Large intestine (tissue), 3 donors: ENCODE measurements at regions not wholly inside any gene's neighbourhood (a gene's known extent, or its start where the extent isn't known, plus 50 kb on each side); places are given as distances from the start of the nearest gene placed in this dataset.
"Not testable (repeated sequence)": the region's sequence is repeated elsewhere in the genome, so short reads cannot be mapped to it uniquely, and the experiment has no call there.

ENCODE experiments used
- DNase-seq, 2 donors: peaks; one replicate each; pipeline versions ENCODE4 v3.0.0 to v3.0.0-alpha.2; 2013
- H3K27ac ChIP-seq: one replicate; pipeline ENCODE4 v1.5.1; 2013; ENCODE audit warnings: low read length
- H3K27me3 ChIP-seq: 2 replicates; pipeline ENCODE4 v1.6.1; 2013; ENCODE audit warnings: low read length; ENCODE audit not compliant: control insufficient read depth, insufficient read depth
- H3K36me3 ChIP-seq: 2 replicates; pipeline ENCODE4 v1.6.1; 2013; ENCODE audit warnings: low read length; ENCODE audit not compliant: control insufficient read depth, insufficient read depth
- H3K4me1 ChIP-seq: one replicate; pipeline ENCODE4 v1.6.1; 2013; ENCODE audit warnings: low read length; ENCODE audit not compliant: control insufficient read depth, insufficient read depth
- H3K4me3 ChIP-seq: one replicate; pipeline ENCODE4 v1.5.1; 2013; ENCODE audit warnings: low read length
- H3K9me3 ChIP-seq: one replicate; pipeline ENCODE4 v1.6.1; 2013; ENCODE audit warnings: mild to moderate bottlenecking, low read depth, low read length, moderate library complexity; ENCODE audit not compliant: control insufficient read depth
- WGBS: methylation state at CpG from one replicate; pipeline ENCODE4 v1.1.5; 2013; ENCODE audit warnings: low lambda C conversion rate; ENCODE audit not compliant: insufficient coverage; 5-methylcytosine and 5-hydroxymethylcytosine counted together

- Histone ChIP-seq H3K4me3 (no peak overlapping the region), H3K36me3 (no peaks in the 10 kb centered on the region), H3K4me1 (no peaks in the 10 kb centered on the region), H3K27me3 (no peaks in the 10 kb centered on the region), H3K9me3 (no peaks in the 10 kb centered on the region), H3K27ac (no peak overlapping the region)
- no peak for DNase-seq
Measured at GRCh38 chr9:83191154-83191553, 128.2 kb upstream of the RASEF start.

GRCh38 chr9:83189026-83189425 lies 126.1 kb upstream of the RASEF start:
- H3K27me3 ChIP-seq, H3K4me3 ChIP-seq, H3K4me1 ChIP-seq, H3K36me3 ChIP-seq, DNase-seq, H3K9me3 ChIP-seq, H3K27ac ChIP-seq: not testable (repeated sequence)
- WGBS, result no CpG with 5 or more reads among the region's 4 CpGs

GRCh38 chr9:83188277-83188676 lies 125.3 kb upstream of the RASEF start:
- no peaks in the 10 kb centered on the region for H3K27me3 ChIP-seq
- no peaks in the 10 kb centered on the region for H3K36me3 ChIP-seq
- WGBS, result no CpG with 5 or more reads among the region's 3 CpGs
- no peak overlapping the region for H3K27ac ChIP-seq
- no peaks in the 10 kb centered on the region for H3K9me3 ChIP-seq
- no peak overlapping the region for H3K4me3 ChIP-seq
- no peaks in the 10 kb centered on the region for H3K4me1 ChIP-seq
- no peak for DNase-seq

- Histone ChIP-seq H3K4me3 (no peak overlapping the region), H3K27ac (no peak overlapping the region), H3K9me3 (no peaks in the 10 kb centered on the region), H3K27me3 (no peaks in the 10 kb centered on the region), H3K4me1 (peaks cover 4% of the 10 kb centered on the region), H3K36me3 (no peaks in the 10 kb centered on the region)
- no peak for DNase-seq
- no CpG with 5 or more reads among the region's 3 CpGs for WGBS
Measured at GRCh38 chr9:83186155-83186737, 123.3 kb upstream of the RASEF start.

- H3K36me3 ChIP-seq, result no peaks in the 10 kb centered on the region
- H3K9me3 ChIP-seq, result no peaks in the 10 kb centered on the region
- H3K4me3 ChIP-seq, result no peak overlapping the region
- no peak for DNase-seq
- H3K27me3 ChIP-seq, result no peaks in the 10 kb centered on the region
- H3K27ac ChIP-seq, result no peak overlapping the region
- no CpG with 5 or more reads among the region's 8 CpGs for WGBS
- H3K4me1 ChIP-seq, result peaks cover 4% of the 10 kb centered on the region
Measured at GRCh38 chr9:83185488-83186154, 122.7 kb upstream of the RASEF start.

GRCh38 chr9:83183621-83184020 lies 120.7 kb upstream of the RASEF start:
- H3K36me3 ChIP-seq, result no peaks in the 10 kb centered on the region
- no peak for DNase-seq
- no peak overlapping the region for H3K4me3 ChIP-seq
- 100% methylated on average over 1 of the region's 3 CpGs for WGBS
- H3K27ac ChIP-seq, result no peak overlapping the region
- H3K27me3 ChIP-seq, result no peaks in the 10 kb centered on the region
- H3K4me1 ChIP-seq, result peaks cover 4% of the 10 kb centered on the region
- H3K9me3 ChIP-seq, result no peaks in the 10 kb centered on the region

- no peaks in the 10 kb centered on the region for H3K27me3 ChIP-seq
- H3K36me3 ChIP-seq, result no peaks in the 10 kb centered on the region
- H3K4me1 ChIP-seq, result peaks cover 4% of the 10 kb centered on the region
- no peak overlapping the region for H3K4me3 ChIP-seq
- DNase-seq, result peak; percentile 17 to 59
- H3K27ac ChIP-seq, result no peak overlapping the region
- 40% methylated on average over 1 of the region's 3 CpGs for WGBS
- H3K9me3 ChIP-seq, result no peaks in the 10 kb centered on the region
Measured at GRCh38 chr9:83182071-83182470, 119.1 kb upstream of the RASEF start.

- DNase-seq, result no peak
- Histone ChIP-seq H3K36me3 (no peaks in the 10 kb centered on the region), H3K4me1 (peaks cover 4% of the 10 kb centered on the region), H3K27me3 (no peaks in the 10 kb centered on the region), H3K4me3 (no peak overlapping the region), H3K27ac (no peak overlapping the region), H3K9me3 (no peaks in the 10 kb centered on the region)
- WGBS, result no CpG with 5 or more reads among the region's 1 CpG
Measured at GRCh38 chr9:83178717-83179116, 115.8 kb upstream of the RASEF start.

- Histone ChIP-seq H3K9me3 (no peaks in the 10 kb centered on the region), H3K27me3 (no peaks in the 10 kb centered on the region), H3K4me3 (no peak overlapping the region), H3K36me3 (no peaks in the 10 kb centered on the region), H3K4me1 (peaks cover 4% of the 10 kb centered on the region), H3K27ac (no peak overlapping the region)
- WGBS, result 96% methylated on average over 3 of the region's 3 CpGs
- DNase-seq, result no peak
Measured at GRCh38 chr9:83177747-83178146, 114.8 kb upstream of the RASEF start.

GRCh38 chr9:83167126-83167525 lies 104.2 kb upstream of the RASEF start:
- H3K4me3 ChIP-seq, result no peak overlapping the region
- peaks cover 5% of the 10 kb centered on the region for H3K4me1 ChIP-seq
- H3K9me3 ChIP-seq, result no peaks in the 10 kb centered on the region
- H3K27me3 ChIP-seq, result no peaks in the 10 kb centered on the region
- peak overlapping the region; percentile 69 for H3K27ac ChIP-seq
- no CpG with 5 or more reads among the region's 1 CpG for WGBS
- DNase-seq, result peak in 1 of 2 donors; percentile 32
- H3K36me3 ChIP-seq, result no peaks in the 10 kb centered on the region

GRCh38 chr9:83166372-83166771 lies 103.4 kb upstream of the RASEF start:
- Histone ChIP-seq H3K36me3 (no peaks in the 10 kb centered on the region), H3K9me3 (no peaks in the 10 kb centered on the region), H3K27ac (peak overlapping the region; percentile 69), H3K4me3 (no peak overlapping the region), H3K27me3 (no peaks in the 10 kb centered on the region), H3K4me1 (peaks cover 5% of the 10 kb centered on the region)
- no CpG with 5 or more reads among the region's 5 CpGs for WGBS
- DNase-seq, result peak; percentile 74 to 89
